Gastroesophageal sphincter (tissue), 3 donors: ENCODE measurements at regions not wholly inside any gene's neighbourhood (a gene's known extent, or its start where the extent isn't known, plus 50 kb on each side); places are given as distances from the start of the nearest gene placed in this dataset.

Experiments
- CTCF ChIP-seq, 4 experiments: fragments of 200-600 bp in 2 of 4; fragments of 450-650 bp in 2 of 4; sonication (generic) in 1 of 4; IDR thresholded peaks; one replicate each; pipeline ENCODE4 v1.5.1; 2017 to 2019; ENCODE audit warnings: antibody characterized with exemption in 4 of 4, mild to moderate bottlenecking in 2 of 4, moderate library complexity in 2 of 4
- EP300 ChIP-seq: sonication (generic); formaldehyde crosslinking; IDR thresholded peaks from one replicate; pipeline ENCODE4 v1.6.1; 2017; ENCODE audit warnings: antibody characterized with exemption, mild to moderate bottlenecking
- POLR2A ChIP-seq, 2 donors: fragments of 450-650 bp; IDR thresholded peaks; one replicate each; pipeline ENCODE4 v1.6.1; 2017; ENCODE audit warnings: antibody characterized with exemption in 2 of 2, mild to moderate bottlenecking in 2 of 2, moderate library complexity in 1 of 2

DNA sequence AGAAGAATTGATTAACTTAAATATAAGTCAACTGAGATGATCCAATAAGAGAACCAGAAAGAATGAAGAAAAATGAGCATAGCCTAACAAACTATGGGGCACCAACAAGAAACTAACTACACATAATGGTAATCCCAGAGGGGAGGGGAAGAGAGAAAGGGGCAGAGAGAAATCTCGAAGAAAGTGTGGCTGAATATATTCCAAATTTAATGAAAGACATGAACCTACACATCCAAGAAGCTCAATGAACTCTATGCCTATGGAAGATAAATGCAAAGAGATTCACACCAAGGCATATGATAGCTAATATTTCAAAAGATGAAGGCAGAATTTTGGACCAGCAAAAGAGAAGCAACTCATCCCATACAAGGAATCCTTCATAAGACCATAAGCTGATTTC lies 649.2 kb downstream of the ZEB2 start:
- TF ChIP-seq CTCF (IDR thresholded peaks at IDR 0.05) = no peak
- no peak for TF ChIP-seq EP300
- no peak for TF ChIP-seq POLR2A (IDR thresholded peaks at IDR 0.05)
